Testis (tissue), 2 donors: ENCODE measurements at regions not wholly inside any gene's neighbourhood (a gene's known extent, or its start where the extent isn't known, plus 50 kb on each side); places are given as distances from the start of the nearest gene placed in this dataset.

Experiments
- DNase-seq: peaks from one replicate; pipeline ENCODE4 v3.0.0-alpha.2; 2019
- H3K27ac ChIP-seq, 2 donors: fragments of 200-600 bp; sonication (generic); one replicate each; pipeline ENCODE4 v1.5.1; 2019
- H3K27me3 ChIP-seq: fragments of 200-600 bp; sonication (generic); one replicate; pipeline ENCODE4 v1.5.1; 2019
- H3K36me3 ChIP-seq: fragments of 200-600 bp; sonication (generic); one replicate; pipeline ENCODE4 v1.5.1; 2017; ENCODE audit warnings: low read depth; ENCODE audit errors: missing control alignments
- H3K4me1 ChIP-seq: fragments of 200-600 bp; sonication (generic); one replicate; pipeline ENCODE4 v1.5.1; 2019
- H3K4me3 ChIP-seq, 2 donors: fragments of 200-600 bp; sonication (generic); one replicate each; pipeline ENCODE4 v1.5.1; 2017 to 2019
- H3K9me3 ChIP-seq: fragments of 200-600 bp; sonication (generic); one replicate; pipeline ENCODE4 v1.5.1; 2017
- POLR2A ChIP-seq: fragments of 450-650 bp; IDR thresholded peaks from one replicate; pipeline ENCODE4 v1.6.1; 2017; ENCODE audit warnings: antibody characterized with exemption, mild to moderate bottlenecking, moderate library complexity
- WGBS, 2 donors: methylation state at CpG; one replicate each; pipeline ENCODE4 v1.1.5; 2018; 5-methylcytosine and 5-hydroxymethylcytosine counted together
- intact Hi-C: fragments of 100-400 bp; cut with DNase I; formaldehyde crosslinking; loops from one replicate; pipeline ENCODE4 v1.15.1; 2023; ENCODE audit warnings: low total_unique reads
- TF ChIP-seq, protein P1 (sequence below), 3 experiments: fragments of 450-650 bp in 2 of 3; fragments of 200-600 bp in 1 of 3; sonication (generic) in 1 of 3; IDR thresholded peaks; one replicate each; pipeline ENCODE4 v1.5.1; 2016 to 2019; ENCODE audit warnings: antibody characterized with exemption in 3 of 3, mild to moderate bottlenecking in 2 of 3, moderate library complexity in 1 of 3

DNA sequence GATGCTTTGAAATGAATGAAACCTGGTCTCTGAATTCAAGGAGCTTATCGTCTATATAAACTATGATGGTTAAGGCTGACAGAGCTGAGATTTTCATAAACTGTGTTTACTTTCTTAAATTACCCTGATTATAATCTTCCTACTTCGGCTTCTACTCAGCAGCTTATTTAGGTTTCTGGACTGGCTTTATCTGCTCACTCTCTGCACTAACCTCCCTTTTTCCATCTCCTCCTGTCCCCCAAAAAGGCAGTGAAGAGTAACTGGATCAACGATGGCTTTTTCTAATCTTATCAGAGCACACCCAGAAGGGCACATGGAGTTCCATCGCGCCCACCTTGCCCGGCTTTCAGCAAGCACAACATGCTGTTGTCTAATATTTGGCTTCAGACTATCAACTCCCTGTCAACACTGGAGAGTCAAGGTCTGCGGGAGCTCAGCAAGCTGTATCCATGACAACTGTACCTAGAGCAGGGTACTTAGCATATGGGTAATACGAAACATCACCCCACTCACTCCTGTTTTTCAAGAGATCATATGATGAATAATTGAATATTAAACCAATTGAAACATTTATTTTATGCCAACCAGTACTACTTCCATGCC is 417.3 kb downstream of the GABRB3 start:
- no peaks in the 10 kb centered on the region for H3K9me3 ChIP-seq
- no peak overlapping the region for H3K4me3 ChIP-seq
- TF ChIP-seq, protein P1, sequence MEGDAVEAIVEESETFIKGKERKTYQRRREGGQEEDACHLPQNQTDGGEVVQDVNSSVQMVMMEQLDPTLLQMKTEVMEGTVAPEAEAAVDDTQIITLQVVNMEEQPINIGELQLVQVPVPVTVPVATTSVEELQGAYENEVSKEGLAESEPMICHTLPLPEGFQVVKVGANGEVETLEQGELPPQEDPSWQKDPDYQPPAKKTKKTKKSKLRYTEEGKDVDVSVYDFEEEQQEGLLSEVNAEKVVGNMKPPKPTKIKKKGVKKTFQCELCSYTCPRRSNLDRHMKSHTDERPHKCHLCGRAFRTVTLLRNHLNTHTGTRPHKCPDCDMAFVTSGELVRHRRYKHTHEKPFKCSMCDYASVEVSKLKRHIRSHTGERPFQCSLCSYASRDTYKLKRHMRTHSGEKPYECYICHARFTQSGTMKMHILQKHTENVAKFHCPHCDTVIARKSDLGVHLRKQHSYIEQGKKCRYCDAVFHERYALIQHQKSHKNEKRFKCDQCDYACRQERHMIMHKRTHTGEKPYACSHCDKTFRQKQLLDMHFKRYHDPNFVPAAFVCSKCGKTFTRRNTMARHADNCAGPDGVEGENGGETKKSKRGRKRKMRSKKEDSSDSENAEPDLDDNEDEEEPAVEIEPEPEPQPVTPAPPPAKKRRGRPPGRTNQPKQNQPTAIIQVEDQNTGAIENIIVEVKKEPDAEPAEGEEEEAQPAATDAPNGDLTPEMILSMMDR (IDR thresholded peaks at IDR 0.05): no peak
- TF ChIP-seq POLR2A: no peak
- no peak overlapping the region for H3K27ac ChIP-seq
- intact Hi-C loops: no loop called here
- H3K4me1 ChIP-seq: no peaks in the 10 kb centered on the region
- no peaks in the 10 kb centered on the region for H3K36me3 ChIP-seq
- WGBS, 2 donors: 27 to 34% methylated on average over 8 of the region's 8 CpGs
- no peak for DNase-seq
- H3K27me3 ChIP-seq: no peaks in the 10 kb centered on the region

DNA sequence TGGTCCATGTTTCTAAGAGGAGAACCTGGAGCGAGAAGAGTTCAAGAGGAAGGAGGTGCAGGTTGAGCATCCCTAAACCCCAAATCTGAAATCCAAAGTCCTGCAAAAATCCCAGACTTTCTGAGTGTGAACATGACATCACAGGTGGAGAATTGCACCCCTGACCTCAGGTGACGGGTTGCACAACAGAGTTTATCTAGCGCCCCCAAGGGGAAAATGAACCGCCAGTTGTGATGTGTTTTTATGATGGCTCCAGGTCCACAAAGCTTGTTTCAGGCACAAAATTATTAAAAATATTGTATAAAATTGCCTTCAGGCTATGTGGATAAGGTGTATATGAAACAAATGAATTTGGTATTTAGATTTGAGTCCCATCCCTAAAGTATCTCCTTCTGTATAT is 420.0 kb downstream of the GABRB3 start:
- no peak for TF ChIP-seq POLR2A
- Histone ChIP-seq H3K27ac (no peak overlapping the region), H3K4me3 (no peak overlapping the region), H3K27me3 (no peaks in the 10 kb centered on the region), H3K4me1 (no peaks in the 10 kb centered on the region), H3K9me3 (no peaks in the 10 kb centered on the region), H3K36me3 (no peaks in the 10 kb centered on the region)
- DNase-seq: no peak
- 74 to 88% methylated on average over 4 of the region's 4 CpGs for WGBS, 2 donors
- intact Hi-C loops: no loop called here

DNA sequence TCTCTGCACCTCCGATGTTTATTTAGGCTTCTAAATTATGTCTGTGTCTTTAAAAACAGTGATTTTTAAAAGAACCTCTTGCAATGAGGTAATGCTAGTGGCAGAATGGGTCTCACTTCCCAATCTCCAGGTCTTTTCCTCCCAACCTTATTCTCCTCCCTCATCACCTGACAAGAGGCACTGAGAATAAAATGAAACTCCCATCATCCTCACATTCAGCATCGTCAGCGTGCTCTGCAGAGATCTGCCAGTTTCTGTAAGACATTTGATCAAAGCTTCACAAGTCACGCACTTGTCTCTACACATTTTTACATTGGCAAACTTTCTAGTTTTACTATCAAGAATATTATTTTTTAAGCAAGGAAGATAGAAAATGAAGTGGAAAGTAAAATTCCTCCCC is 420.5 kb downstream of the GABRB3 start:
- 84 to 87% methylated on average over 4 of the region's 4 CpGs for WGBS, 2 donors
- Histone ChIP-seq H3K4me1 (no peaks in the 10 kb centered on the region), H3K4me3 (no peak overlapping the region), H3K27me3 (no peaks in the 10 kb centered on the region), H3K36me3 (no peaks in the 10 kb centered on the region), H3K27ac (no peak overlapping the region), H3K9me3 (no peaks in the 10 kb centered on the region)
- no peak for TF ChIP-seq POLR2A
- TF ChIP-seq, protein P1 (IDR thresholded peaks at IDR 0.05): no peak
- no peak for DNase-seq
- intact Hi-C loops: no loop called here

DNA sequence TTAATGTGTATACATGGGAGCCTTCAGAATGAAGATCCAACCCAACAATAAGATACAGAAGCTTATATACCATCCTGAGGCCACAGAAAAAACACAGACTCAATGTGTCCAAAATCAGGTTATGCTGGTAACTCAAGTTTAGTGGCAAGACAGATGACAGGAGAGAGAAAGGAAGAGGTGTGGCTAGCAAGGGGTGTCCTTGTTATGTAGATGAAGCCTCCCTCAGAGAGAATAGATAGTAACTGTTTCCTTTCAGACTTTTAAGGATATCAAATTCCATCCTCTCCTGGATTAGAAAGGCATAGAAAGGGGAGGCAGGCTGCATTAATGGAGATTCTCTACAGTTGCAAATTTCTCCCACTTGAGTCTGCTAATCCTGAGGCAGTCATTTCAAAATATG is 447.4 kb downstream of the GABRB3 start:
- H3K27me3 ChIP-seq: no peaks in the 10 kb centered on the region
- TF ChIP-seq, protein P1 (IDR thresholded peaks at IDR 0.05): no peak
- no peak for TF ChIP-seq POLR2A
- no peak overlapping the region for H3K27ac ChIP-seq
- H3K4me1 ChIP-seq: no peaks in the 10 kb centered on the region
- DNase-seq: no peak
- H3K4me3 ChIP-seq: no peak overlapping the region
- H3K36me3 ChIP-seq: no peaks in the 10 kb centered on the region
- intact Hi-C loops: no loop called here
- no peaks in the 10 kb centered on the region for H3K9me3 ChIP-seq

DNA sequence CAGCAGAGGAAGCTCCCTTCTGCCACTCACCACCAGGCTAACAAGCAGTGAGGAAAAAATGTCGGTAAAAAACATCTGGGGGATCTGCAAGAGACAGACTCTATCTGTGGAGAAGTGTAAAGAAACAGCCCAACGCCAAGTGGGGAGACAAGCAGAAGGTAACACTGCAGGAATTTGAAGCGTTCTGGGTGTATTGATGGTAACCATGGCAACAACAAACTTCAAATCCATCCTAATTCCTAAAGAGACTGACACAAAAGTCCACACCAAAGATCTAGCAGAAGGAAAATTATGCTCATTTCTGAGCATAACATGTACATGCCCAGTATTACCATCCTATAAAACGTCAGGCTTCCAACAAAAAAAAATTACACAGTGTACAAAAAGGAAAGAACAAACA is 449.3 kb downstream of the GABRB3 start:
- no peak overlapping the region for H3K27ac ChIP-seq
- no peaks in the 10 kb centered on the region for H3K36me3 ChIP-seq
- no peaks in the 10 kb centered on the region for H3K9me3 ChIP-seq
- no peak for DNase-seq
- TF ChIP-seq POLR2A: no peak
- TF ChIP-seq, protein P1 (IDR thresholded peaks at IDR 0.05): no peak
- H3K4me1 ChIP-seq: no peaks in the 10 kb centered on the region
- 64 to 73% methylated on average over 4 of the region's 4 CpGs for whole genome bisulfite sequencing, 2 donors
- no peak overlapping the region for H3K4me3 ChIP-seq
- H3K27me3 ChIP-seq: no peaks in the 10 kb centered on the region
- intact Hi-C loops: no loop called here
